ENCODE measurements at regions not wholly inside any gene's neighbourhood (a gene's known extent, or its start where the extent isn't known, plus 50 kb on each side); places are given as distances from the start of the nearest gene placed in this dataset.

GRCh38 chr2:145020694-145021093, 500.8 kb upstream of the ZEB2 start:
- H3K27ac ChIP-seq (ENCODE audit: low read depth, low read length), result no peak overlapping the region
- no peaks in the 10 kb centered on the region for H3K36me3 ChIP-seq (ENCODE audit: control insufficient read depth in 3 of 3, insufficient read depth in 3 of 3, low read length in 3 of 3)

GRCh38 chr2:145020139-145020538, 500.2 kb upstream of the ZEB2 start:
- H3K4me1 ChIP-seq (ENCODE audit: control insufficient read depth in 3 of 3, insufficient read depth in 3 of 3, low read length in 3 of 3), result no peaks in the 10 kb centered on the region

More at GRCh38 chr2:145020694-145021093, 500.8 kb upstream of the ZEB2 start:
- Histone ChIP-seq H3K4me1 (ENCODE audit: control insufficient read depth in 3 of 3, insufficient read depth in 3 of 3, low read length in 3 of 3) (no peaks in the 10 kb centered on the region), H3K4me3 (ENCODE audit: low read length in 3 of 3) (no peak overlapping the region), H3K9ac (ENCODE audit: low read depth in 1 of 3, low read length in 3 of 3) (no peak overlapping the region), H3K9me3 (ENCODE audit: control insufficient read depth in 3 of 3, low read length in 3 of 3) (no peaks in the 10 kb centered on the region), H3K27me3 (ENCODE audit: control insufficient read depth in 3 of 3, insufficient read depth in 3 of 3, low read length in 3 of 3) (no peaks in the 10 kb centered on the region)

GRCh38 chr2:145018502-145018901, 498.6 kb upstream of the ZEB2 start:
- no peaks in the 10 kb centered on the region for H3K9me3 ChIP-seq (ENCODE audit: control insufficient read depth in 3 of 3, low read length in 3 of 3)

More at GRCh38 chr2:145020139-145020538, 500.2 kb upstream of the ZEB2 start:
- Histone ChIP-seq H3K9ac (ENCODE audit: low read depth in 1 of 3, low read length in 3 of 3) (no peak overlapping the region), H3K36me3 (ENCODE audit: control insufficient read depth in 3 of 3, insufficient read depth in 3 of 3, low read length in 3 of 3) (no peaks in the 10 kb centered on the region), H3K27me3 (ENCODE audit: control insufficient read depth in 3 of 3, insufficient read depth in 3 of 3, low read length in 3 of 3) (no peaks in the 10 kb centered on the region), H3K4me3 (ENCODE audit: low read length in 3 of 3) (no peak overlapping the region), H3K9me3 (ENCODE audit: control insufficient read depth in 3 of 3, low read length in 3 of 3) (no peaks in the 10 kb centered on the region), H3K27ac (ENCODE audit: low read depth, low read length) (no peak overlapping the region)

DNA sequence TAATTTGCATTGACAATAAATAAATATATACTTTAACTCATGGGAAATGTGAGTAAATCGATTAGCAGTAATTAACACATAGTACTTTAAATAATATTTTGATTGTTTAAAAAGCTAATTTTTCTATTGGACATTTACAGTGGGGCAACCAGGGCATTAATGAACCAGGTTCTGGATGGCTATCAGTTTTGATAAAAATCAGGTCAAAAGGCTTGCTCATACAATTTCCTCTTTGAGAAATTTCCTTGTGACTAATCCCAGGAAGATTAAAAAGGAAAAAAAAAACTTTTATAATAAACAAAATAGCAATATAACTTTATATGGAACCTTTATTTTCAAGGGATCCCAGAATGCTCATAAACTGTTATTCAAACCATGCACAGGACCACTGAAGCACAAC, 497.2 kb upstream of the ZEB2 start:
- no peaks in the 10 kb centered on the region for H3K36me3 ChIP-seq (ENCODE audit: control insufficient read depth in 3 of 3, insufficient read depth in 3 of 3, low read length in 3 of 3)
- H3K4me3 ChIP-seq (ENCODE audit: low read length in 3 of 3), result no peak overlapping the region
- H3K27ac ChIP-seq (ENCODE audit: low read depth, low read length), result no peak overlapping the region
- H3K9me3 ChIP-seq (ENCODE audit: control insufficient read depth in 3 of 3, low read length in 3 of 3), result no peaks in the 10 kb centered on the region
- peaks cover 0 to 3% (median 0%) of the 10 kb centered on the region in 3 donors for H3K4me1 ChIP-seq (ENCODE audit: control insufficient read depth in 3 of 3, insufficient read depth in 3 of 3, low read length in 3 of 3)
- no peak overlapping the region for H3K9ac ChIP-seq (ENCODE audit: low read depth in 1 of 3, low read length in 3 of 3)
- no peaks in the 10 kb centered on the region for H3K27me3 ChIP-seq (ENCODE audit: control insufficient read depth in 3 of 3, insufficient read depth in 3 of 3, low read length in 3 of 3)

More at GRCh38 chr2:145018502-145018901, 498.6 kb upstream of the ZEB2 start:
- Histone ChIP-seq H3K9ac (ENCODE audit: low read depth in 1 of 3, low read length in 3 of 3) (no peak overlapping the region), H3K4me1 (ENCODE audit: control insufficient read depth in 3 of 3, insufficient read depth in 3 of 3, low read length in 3 of 3) (no peaks in the 10 kb centered on the region), H3K36me3 (ENCODE audit: control insufficient read depth in 3 of 3, insufficient read depth in 3 of 3, low read length in 3 of 3) (no peaks in the 10 kb centered on the region), H3K4me3 (ENCODE audit: low read length in 3 of 3) (no peak overlapping the region), H3K27me3 (ENCODE audit: control insufficient read depth in 3 of 3, insufficient read depth in 3 of 3, low read length in 3 of 3) (no peaks in the 10 kb centered on the region), H3K27ac (ENCODE audit: low read depth, low read length) (no peak overlapping the region)

DNA sequence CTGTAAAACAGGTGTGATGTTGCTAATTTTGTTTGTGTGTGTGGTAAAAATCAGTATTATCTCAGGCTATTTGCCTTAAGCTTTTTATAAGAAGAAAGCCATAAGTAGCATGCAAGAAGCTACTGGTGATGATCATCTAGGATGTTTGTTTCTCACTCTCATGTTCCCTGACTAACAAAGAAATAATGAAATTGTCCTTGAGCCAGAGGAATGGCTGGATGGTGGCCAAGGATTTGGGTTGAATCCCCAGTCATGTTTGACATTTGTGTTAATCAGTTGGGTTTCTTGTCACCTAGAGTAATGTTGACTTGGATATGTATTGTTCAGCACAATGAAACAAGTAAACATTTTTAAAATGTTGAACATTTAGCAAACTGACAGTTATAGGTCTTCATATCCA, 496.8 kb upstream of the ZEB2 start:
- Histone ChIP-seq H3K27ac (ENCODE audit: low read depth, low read length) (no peak overlapping the region), H3K4me3 (ENCODE audit: low read length in 3 of 3) (no peak overlapping the region), H3K4me1 (ENCODE audit: control insufficient read depth in 3 of 3, insufficient read depth in 3 of 3, low read length in 3 of 3) (peaks cover 0 to 3% (median 0%) of the 10 kb centered on the region in 3 donors), H3K9me3 (ENCODE audit: control insufficient read depth in 3 of 3, low read length in 3 of 3) (no peaks in the 10 kb centered on the region), H3K9ac (ENCODE audit: low read depth in 1 of 3, low read length in 3 of 3) (no peak overlapping the region), H3K36me3 (ENCODE audit: control insufficient read depth in 3 of 3, insufficient read depth in 3 of 3, low read length in 3 of 3) (no peaks in the 10 kb centered on the region), H3K27me3 (ENCODE audit: control insufficient read depth in 3 of 3, insufficient read depth in 3 of 3, low read length in 3 of 3) (no peaks in the 10 kb centered on the region)

DNA sequence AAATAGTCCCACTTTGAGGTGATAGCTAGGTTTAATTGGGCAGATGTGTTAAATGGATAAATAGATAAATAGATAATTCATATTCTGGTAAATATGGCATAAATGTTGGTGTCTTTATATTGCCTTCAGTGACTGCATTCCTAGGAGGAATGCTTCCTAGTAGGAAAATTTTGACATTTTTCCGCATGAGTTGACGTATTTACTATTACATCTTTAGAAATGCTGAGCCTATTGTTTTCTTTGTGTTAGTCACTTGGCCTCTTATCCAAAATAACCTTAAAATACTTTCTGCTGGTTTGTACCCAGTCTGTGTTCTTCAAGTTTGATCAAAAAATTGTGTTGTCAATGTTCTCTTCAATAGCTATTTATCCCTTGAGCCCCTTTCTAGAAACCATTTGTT, 495.6 kb upstream of the ZEB2 start:
- no peaks in the 10 kb centered on the region for H3K36me3 ChIP-seq (ENCODE audit: control insufficient read depth in 3 of 3, insufficient read depth in 3 of 3, low read length in 3 of 3)
- no peaks in the 10 kb centered on the region for H3K9me3 ChIP-seq (ENCODE audit: control insufficient read depth in 3 of 3, low read length in 3 of 3)
- H3K4me3 ChIP-seq (ENCODE audit: low read length in 3 of 3), result no peak overlapping the region
- no peaks in the 10 kb centered on the region for H3K27me3 ChIP-seq (ENCODE audit: control insufficient read depth in 3 of 3, insufficient read depth in 3 of 3, low read length in 3 of 3)
- peaks cover 0 to 3% (median 0%) of the 10 kb centered on the region in 3 donors for H3K4me1 ChIP-seq (ENCODE audit: control insufficient read depth in 3 of 3, insufficient read depth in 3 of 3, low read length in 3 of 3)
- H3K9ac ChIP-seq (ENCODE audit: low read depth in 1 of 3, low read length in 3 of 3), result no peak overlapping the region
- no peak overlapping the region for H3K27ac ChIP-seq (ENCODE audit: low read depth, low read length)

DNA sequence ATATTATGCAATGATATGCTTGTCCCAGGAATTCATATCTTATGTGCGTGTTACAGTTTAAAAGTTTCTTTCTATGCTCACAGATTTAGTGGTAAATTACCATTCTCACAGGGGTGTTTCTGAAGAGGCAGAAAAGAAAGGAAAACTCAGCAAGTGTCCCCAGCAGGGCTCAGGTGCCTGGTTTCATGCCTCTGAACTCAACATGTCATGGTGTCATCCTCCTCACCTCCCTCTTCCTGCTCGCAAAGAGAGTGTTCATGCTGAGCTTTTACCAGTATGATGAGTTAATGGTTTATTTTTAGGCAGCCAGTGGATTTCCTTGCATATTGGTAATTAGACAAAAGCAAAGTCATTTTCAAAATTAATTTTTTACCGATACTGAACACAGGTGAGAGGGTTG, 492.9 kb upstream of the ZEB2 start:
- no peak overlapping the region for H3K27ac ChIP-seq (ENCODE audit: low read depth, low read length)
- no peak overlapping the region for H3K9ac ChIP-seq (ENCODE audit: low read depth in 1 of 3, low read length in 3 of 3)

GRCh38 chr2:145012214-145012670, 492.3 kb upstream of the ZEB2 start:
- Histone ChIP-seq H3K4me3 (ENCODE audit: low read length in 3 of 3) (no peak overlapping the region), H3K27ac (ENCODE audit: low read depth, low read length) (no peak overlapping the region)

More for the DNA sequence above, 492.9 kb upstream of the ZEB2 start:
- Histone ChIP-seq H3K4me3 (ENCODE audit: low read length in 3 of 3) (no peak overlapping the region), H3K4me1 (ENCODE audit: control insufficient read depth in 3 of 3, insufficient read depth in 3 of 3, low read length in 3 of 3) (peaks cover 0 to 3% (median 0%) of the 10 kb centered on the region in 3 donors), H3K27me3 (ENCODE audit: control insufficient read depth in 3 of 3, insufficient read depth in 3 of 3, low read length in 3 of 3) (no peaks in the 10 kb centered on the region), H3K36me3 (ENCODE audit: control insufficient read depth in 3 of 3, insufficient read depth in 3 of 3, low read length in 3 of 3) (no peaks in the 10 kb centered on the region), H3K9me3 (ENCODE audit: control insufficient read depth in 3 of 3, low read length in 3 of 3) (no peaks in the 10 kb centered on the region)

DNA sequence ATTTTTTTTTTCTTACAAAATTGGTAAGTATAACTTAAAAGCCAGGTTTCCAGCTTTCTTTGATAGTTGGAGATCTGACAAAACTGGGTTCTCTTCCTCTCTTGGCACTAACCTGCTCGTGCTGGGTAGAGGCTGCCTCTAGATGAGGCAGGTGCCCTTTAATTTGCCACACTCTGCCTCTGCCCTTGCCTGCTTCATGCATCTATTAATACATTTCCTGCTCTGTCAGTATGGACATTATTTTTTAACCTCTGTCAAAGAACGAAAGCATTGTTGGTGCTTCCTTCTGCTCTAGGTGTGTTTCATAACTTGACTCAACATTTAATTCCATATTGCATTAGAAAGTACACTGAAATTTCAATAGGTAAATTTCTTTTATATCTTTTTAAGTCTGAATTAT, 490.7 kb upstream of the ZEB2 start:
- no peak overlapping the region for H3K27ac ChIP-seq (ENCODE audit: low read depth, low read length)
- H3K4me3 ChIP-seq (ENCODE audit: low read length in 3 of 3), result no peak overlapping the region
- no peak overlapping the region for H3K9ac ChIP-seq (ENCODE audit: low read depth in 1 of 3, low read length in 3 of 3)
- no peaks in the 10 kb centered on the region for H3K36me3 ChIP-seq (ENCODE audit: control insufficient read depth in 3 of 3, insufficient read depth in 3 of 3, low read length in 3 of 3)
- no peaks in the 10 kb centered on the region for H3K27me3 ChIP-seq (ENCODE audit: control insufficient read depth in 3 of 3, insufficient read depth in 3 of 3, low read length in 3 of 3)
- peaks cover 0 to 3% (median 2%) of the 10 kb centered on the region in 3 donors for H3K4me1 ChIP-seq (ENCODE audit: control insufficient read depth in 3 of 3, insufficient read depth in 3 of 3, low read length in 3 of 3)
- no peaks in the 10 kb centered on the region for H3K9me3 ChIP-seq (ENCODE audit: control insufficient read depth in 3 of 3, low read length in 3 of 3)

More at GRCh38 chr2:145012214-145012670, 492.3 kb upstream of the ZEB2 start:
- Histone ChIP-seq H3K4me1 (ENCODE audit: control insufficient read depth in 3 of 3, insufficient read depth in 3 of 3, low read length in 3 of 3) (peaks cover 0 to 3% (median 1%) of the 10 kb centered on the region in 3 donors), H3K36me3 (ENCODE audit: control insufficient read depth in 3 of 3, insufficient read depth in 3 of 3, low read length in 3 of 3) (no peaks in the 10 kb centered on the region), H3K9ac (ENCODE audit: low read depth in 1 of 3, low read length in 3 of 3) (no peak overlapping the region), H3K27me3 (ENCODE audit: control insufficient read depth in 3 of 3, insufficient read depth in 3 of 3, low read length in 3 of 3) (no peaks in the 10 kb centered on the region), H3K9me3 (ENCODE audit: control insufficient read depth in 3 of 3, low read length in 3 of 3) (no peaks in the 10 kb centered on the region)

DNA sequence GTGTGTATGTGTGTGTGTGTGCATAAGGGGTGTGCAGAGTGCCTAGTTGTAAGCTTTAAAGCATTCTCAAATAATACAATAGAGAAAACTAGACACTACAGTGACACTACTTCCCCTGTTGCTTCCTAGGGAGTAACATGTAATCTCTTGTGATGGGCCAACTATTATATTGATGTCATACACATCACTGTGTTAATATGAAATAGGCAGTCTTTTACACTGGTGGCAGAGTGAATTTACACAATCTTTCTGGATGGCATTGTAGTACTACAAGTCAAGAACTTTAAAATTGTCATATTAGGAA, 488.0 kb upstream of the ZEB2 start:
- peaks cover 0 to 2% (median 2%) of the 10 kb centered on the region in 3 donors for H3K4me1 ChIP-seq (ENCODE audit: control insufficient read depth in 3 of 3, insufficient read depth in 3 of 3, low read length in 3 of 3)
- no peak overlapping the region for H3K4me3 ChIP-seq (ENCODE audit: low read length in 3 of 3)
- no peaks in the 10 kb centered on the region for H3K27me3 ChIP-seq (ENCODE audit: control insufficient read depth in 3 of 3, insufficient read depth in 3 of 3, low read length in 3 of 3)
- no peaks in the 10 kb centered on the region for H3K9me3 ChIP-seq (ENCODE audit: control insufficient read depth in 3 of 3, low read length in 3 of 3)
- no peak overlapping the region for H3K9ac ChIP-seq (ENCODE audit: low read depth in 1 of 3, low read length in 3 of 3)
- H3K27ac ChIP-seq (ENCODE audit: low read depth, low read length), result peak overlapping the region; percentile 26
- H3K36me3 ChIP-seq (ENCODE audit: control insufficient read depth in 3 of 3, insufficient read depth in 3 of 3, low read length in 3 of 3), result no peaks in the 10 kb centered on the region

Data from skeletal muscle tissue (tissue), 3 donors.